Activated naive CD4-positive, alpha-beta T cell treated with anti-CD3 and anti-CD28 coated beads, Interleukin-2, amount 50 U/mL, for 72 hours (primary cell): ENCODE measurements at regions not wholly inside any gene's neighbourhood (a gene's known extent, or its start where the extent isn't known, plus 50 kb on each side); places are given as distances from the start of the nearest gene placed in this dataset.
"Not testable (repeated sequence)": the region's sequence is repeated elsewhere in the genome, so short reads cannot be mapped to it uniquely, and the experiment has no call there.

Experiments used
- ATAC-seq, 2 donors: fragments of 150-1000 bp; cut with Tn5 transposase; 2 replicates each; pipeline ENCODE4 v1.10.0; 2021; ENCODE audit warnings: mild to moderate bottlenecking in 2 of 2, moderate library complexity in 2 of 2
- DNase-seq, 2 donors: peaks; one replicate each; pipeline ENCODE4 v3.0.0; 2021 to 2022; ENCODE audit warnings: low spot score in 2 of 2
- H3K27ac Mint-ChIP-seq, 2 donors: one replicate each; pipeline ENCODE4 v1.8.0; 2022; ENCODE audit warnings: mild to moderate bottlenecking in 2 of 2, mixed read lengths in 2 of 2
- H3K36me3 Mint-ChIP-seq, 2 donors: one replicate each; pipeline ENCODE4 v1.8.0; 2022; ENCODE audit warnings: mixed read lengths in 2 of 2
- H3K9me3 Mint-ChIP-seq, 2 donors: one replicate each; pipeline ENCODE4 v1.8.0; 2022; ENCODE audit warnings: mixed read lengths in 2 of 2

DNA sequence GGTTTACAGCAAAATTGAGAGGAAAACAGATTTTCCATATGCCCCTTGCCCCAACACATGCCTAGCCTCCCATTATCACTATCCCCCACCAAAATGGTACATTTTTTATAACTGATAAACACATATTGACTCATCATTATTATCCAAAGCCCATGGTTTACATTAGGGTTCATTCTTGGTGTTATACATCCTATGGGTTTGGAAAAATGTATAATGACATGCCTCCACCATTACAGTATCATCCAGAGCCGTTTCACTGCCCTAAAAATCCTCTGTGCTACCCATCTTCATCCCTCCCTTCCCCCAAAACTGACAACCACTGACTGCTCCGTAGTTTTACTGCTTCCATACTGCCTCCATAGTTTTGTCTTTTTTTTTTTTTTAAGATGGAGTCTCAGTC is 111.1 kb downstream of the ACTL7B start:
- ATAC-seq (no peak), DNase-seq (no peak)
- H3K36me3 Mint-ChIP-seq: no peaks in the 10 kb centered on the region
- H3K27ac Mint-ChIP-seq: no peak overlapping the region
- H3K9me3 Mint-ChIP-seq: no peaks in the 10 kb centered on the region

DNA sequence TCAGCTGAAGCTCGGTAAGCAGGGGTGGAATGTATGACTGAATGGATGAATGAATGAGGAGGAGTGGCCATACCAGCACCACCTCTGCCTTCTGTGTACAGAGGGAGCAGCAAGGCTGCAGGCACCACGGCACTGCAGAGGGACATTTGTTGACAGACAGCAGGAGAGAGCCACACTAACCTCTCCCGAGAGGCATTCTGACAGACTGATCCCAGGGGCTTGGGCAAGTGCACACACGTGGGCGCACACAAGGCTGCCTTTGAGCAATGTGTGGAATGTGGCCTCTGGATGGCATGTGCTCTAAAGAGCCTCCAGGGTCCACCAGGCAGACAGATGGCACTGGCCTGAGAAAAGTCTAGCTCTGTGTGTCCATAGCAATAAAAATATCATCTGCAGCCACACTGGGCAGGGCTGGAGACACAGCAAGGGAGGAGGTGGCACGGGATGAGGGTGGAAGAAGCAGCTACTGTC is 111.8 kb downstream of the ACTL7B start:
- ATAC-seq (no peak), DNase-seq (no peak)
- Mint-ChIP-seq H3K27ac (no peak overlapping the region), H3K9me3 (no peaks in the 10 kb centered on the region), H3K36me3 (no peaks in the 10 kb centered on the region)

DNA sequence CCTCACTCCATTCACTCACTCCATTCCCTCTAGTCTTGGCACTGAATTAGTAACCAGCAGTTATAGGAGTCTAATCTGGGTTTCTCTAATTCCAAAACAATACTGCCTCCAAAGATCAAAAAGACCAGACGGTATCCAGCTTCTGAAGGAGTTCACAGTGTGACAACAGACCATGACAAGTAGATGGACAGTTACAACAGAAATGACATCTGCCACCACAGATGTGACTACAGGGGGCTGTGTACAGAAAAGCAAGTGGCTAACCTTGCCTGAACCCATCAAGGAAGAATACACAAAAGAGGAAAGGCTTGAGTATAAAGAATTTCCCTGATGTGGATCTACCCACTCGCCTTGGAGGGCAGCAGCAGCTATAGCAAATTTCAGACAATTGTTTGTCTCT is 112.4 kb downstream of the ACTL7B start:
- H3K27ac Mint-ChIP-seq: no peak overlapping the region
- no peaks in the 10 kb centered on the region for H3K36me3 Mint-ChIP-seq
- DNase-seq: no peak
- ATAC-seq: no peak
- H3K9me3 Mint-ChIP-seq: no peaks in the 10 kb centered on the region

DNA sequence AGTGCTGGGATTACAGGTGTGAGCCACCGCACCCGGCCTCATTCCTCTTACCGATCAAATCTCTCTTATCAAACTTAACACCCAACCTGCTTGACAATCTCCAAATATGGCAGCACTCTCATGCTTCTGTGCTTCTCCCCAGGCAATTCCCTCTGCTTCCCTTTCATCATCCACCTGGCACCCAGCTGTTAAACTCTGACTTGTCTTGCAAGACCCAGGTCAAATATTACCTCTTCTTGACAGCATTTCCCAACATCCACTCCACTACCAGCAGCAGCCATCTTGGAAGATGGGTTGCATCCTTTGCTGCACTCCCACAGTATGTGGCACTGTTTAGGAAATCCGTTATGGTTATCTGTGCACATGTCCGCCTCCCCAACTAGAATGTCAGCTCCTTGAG is 113.6 kb downstream of the ACTL7B start:
- no peak for DNase-seq
- H3K27ac Mint-ChIP-seq: no peak overlapping the region
- H3K9me3 Mint-ChIP-seq: no peaks in the 10 kb centered on the region
- no peak for ATAC-seq
- no peaks in the 10 kb centered on the region for H3K36me3 Mint-ChIP-seq

DNA sequence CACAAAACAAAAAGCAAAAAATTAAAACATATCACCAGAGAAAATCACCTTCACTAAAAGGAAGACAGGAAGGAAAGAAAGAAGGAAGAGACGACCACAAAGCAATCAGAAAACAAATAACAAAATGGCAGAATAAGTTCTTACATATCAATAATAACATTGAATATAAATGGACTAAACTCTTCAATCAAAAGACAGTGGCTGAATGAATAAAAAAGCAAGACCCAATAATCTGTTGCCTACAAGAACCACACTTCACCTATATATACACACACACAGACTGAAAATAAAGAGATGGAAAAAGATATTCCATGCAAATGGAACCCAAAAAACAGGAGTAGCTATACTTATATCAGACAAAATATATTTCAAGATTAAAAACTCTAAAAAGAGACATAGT is 124.5 kb downstream of the ACTL7B start:
- H3K9me3 Mint-ChIP-seq: peaks cover 6 to 10% of the 10 kb centered on the region in 2 donors
- H3K36me3 Mint-ChIP-seq, H3K27ac Mint-ChIP-seq, DNase-seq, ATAC-seq: not testable (repeated sequence)

DNA sequence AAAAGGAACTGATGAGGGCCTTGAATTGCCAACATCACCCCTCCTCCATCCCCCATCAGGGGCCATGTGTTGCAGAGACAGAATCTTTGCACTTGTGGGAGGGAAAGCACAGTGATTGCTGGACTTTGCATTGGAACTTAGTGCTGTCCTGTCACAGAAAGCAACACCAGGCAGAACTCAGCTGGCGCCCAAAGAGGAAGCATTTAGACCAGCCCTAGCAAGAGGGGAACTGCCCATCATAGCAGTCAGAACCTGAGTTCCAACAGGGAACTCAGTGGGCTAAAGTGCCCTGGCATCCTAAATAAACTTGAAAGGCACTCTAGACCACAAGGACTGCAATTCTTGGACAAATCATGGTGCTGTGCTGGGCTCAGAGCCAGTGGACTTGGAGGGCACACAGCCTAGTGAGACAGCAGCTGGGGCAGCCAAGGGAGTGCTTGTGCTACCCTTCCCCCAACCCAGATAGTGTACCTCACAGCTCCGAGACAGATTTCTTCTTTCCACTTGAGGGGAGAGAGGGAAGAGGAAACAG is 128.1 kb downstream of the ACTL7B start:
- peaks cover 6 to 10% of the 10 kb centered on the region in 2 donors for H3K9me3 Mint-ChIP-seq
- no peaks in the 10 kb centered on the region for H3K36me3 Mint-ChIP-seq
- no peak for ATAC-seq
- no peak overlapping the region for H3K27ac Mint-ChIP-seq
- DNase-seq: no peak

DNA sequence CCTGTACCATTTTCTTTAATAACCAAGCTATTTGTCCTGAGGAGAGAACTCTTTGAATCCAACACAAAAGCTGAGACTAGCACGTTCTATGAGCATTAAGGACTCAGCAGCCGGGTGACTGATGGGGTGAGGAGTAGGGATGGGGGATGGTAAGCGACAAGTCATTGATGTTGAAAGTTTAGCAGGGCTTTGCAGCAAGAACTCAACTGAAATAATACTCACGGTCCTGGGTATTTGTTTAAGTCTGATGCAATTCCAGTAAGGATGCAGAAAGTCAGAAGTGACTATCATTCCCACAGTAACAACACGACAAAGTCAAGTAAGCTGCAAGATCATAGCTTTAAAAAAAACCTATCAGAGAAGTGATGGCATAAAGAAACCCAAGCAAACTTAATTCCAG is 131.1 kb downstream of the ACTL7B start:
- no peak overlapping the region for H3K27ac Mint-ChIP-seq
- no peaks in the 10 kb centered on the region for H3K36me3 Mint-ChIP-seq
- DNase-seq: no peak
- ATAC-seq: no peak
- H3K9me3 Mint-ChIP-seq: no peaks in the 10 kb centered on the region

DNA sequence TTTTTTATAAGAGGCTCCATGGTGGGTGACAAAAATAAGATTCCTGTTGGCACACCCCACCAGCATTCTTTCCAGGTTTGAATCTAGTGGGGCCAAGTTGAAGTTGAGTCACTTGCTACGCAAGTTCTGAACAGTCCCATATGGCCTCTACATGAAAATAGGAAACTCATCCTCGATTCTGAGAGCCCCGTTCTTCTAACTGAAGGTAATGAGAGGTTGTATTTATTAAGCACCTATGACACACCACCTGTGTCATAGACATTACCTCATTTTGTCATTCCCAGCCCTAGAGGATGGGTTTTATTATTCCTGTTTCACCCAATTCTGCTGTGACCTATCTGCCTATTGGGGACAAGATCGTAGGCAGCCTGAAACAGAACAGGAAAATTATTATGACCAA is 131.7 kb downstream of the ACTL7B start:
- DNase-seq (no peak), ATAC-seq (no peak)
- Mint-ChIP-seq H3K27ac (no peak overlapping the region), H3K36me3 (no peaks in the 10 kb centered on the region), H3K9me3 (no peaks in the 10 kb centered on the region)

DNA sequence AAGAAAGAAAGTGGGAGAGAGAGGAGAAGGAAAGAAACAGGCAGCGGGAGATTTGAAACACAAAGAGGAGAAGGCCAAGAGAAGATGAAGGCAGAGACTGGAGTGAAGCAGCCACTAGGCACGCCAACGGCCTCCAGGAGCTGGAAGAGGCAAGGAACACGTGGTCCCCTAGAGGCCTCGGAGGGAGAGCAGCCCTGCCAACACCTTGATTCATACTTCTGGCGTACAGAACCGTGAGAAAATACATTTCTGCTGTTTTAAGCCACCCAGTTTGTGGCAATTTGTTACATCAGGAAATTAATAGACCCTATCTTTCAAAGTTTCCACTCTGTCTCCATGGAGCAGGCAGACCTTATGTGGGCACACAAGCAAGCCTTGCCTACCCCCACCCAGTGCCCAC is 133.4 kb downstream of the ACTL7B start:
- H3K9me3 Mint-ChIP-seq: no peaks in the 10 kb centered on the region
- no peak for ATAC-seq

DNA sequence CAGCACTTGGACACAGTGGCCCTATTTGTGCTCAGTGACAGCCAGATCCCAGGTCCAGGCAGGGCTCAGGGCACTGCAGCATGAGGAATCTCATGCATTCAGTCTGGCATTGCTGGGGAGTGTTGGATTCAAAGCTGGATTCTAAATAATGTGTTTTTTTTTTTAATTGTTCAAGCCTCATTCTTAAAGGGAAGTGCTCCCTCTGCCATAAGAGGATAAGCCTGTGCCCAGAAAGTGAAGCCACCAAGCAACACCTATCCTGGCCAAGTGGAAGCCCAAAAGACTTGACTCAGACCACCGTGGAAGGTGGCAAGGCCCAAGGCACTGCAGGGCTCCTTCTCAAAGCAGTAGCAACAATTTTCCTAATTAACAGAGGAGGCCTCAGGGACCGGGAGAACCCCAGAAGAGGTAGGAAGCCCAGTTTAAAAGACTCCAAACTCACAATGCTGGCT is 135.6 kb downstream of the ACTL7B start:
- no peak overlapping the region for H3K27ac Mint-ChIP-seq
- peaks cover 0 to 11% of the 10 kb centered on the region in 2 donors for H3K9me3 Mint-ChIP-seq
- DNase-seq (no peak), ATAC-seq (no peak)
- H3K36me3 Mint-ChIP-seq: peaks cover 0 to 12% of the 10 kb centered on the region in 2 donors

More for the DNA sequence above, 133.4 kb downstream of the ACTL7B start:
- no peak for DNase-seq
- Mint-ChIP-seq H3K36me3 (no peaks in the 10 kb centered on the region), H3K27ac (no peak overlapping the region)

DNA sequence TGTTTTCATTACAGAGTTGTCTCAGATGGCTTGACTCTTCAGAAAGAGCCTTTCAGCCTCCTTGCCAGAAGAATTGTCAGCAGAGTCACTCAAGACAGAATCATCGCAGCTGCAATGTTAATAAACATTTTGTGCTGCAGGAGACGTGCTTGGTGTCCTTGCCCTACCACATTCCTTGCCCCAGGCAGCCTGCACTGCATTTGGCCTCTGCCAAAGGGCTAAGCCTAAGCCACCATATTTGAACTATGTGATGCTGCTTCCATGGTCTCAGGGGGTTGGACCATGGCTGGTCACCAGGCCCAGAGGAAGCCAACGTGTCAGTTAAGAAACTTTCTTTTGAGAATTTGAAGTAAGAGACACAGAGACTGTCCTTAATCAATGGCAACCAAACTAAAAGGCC is 145.4 kb downstream of the ACTL7B start:
- ATAC-seq: no peak
- no peak overlapping the region for H3K27ac Mint-ChIP-seq
- no peak for DNase-seq
- H3K9me3 Mint-ChIP-seq: peaks cover 5 to 6% of the 10 kb centered on the region in 2 donors
- peaks cover 1 to 6% of the 10 kb centered on the region in 2 donors for H3K36me3 Mint-ChIP-seq

DNA sequence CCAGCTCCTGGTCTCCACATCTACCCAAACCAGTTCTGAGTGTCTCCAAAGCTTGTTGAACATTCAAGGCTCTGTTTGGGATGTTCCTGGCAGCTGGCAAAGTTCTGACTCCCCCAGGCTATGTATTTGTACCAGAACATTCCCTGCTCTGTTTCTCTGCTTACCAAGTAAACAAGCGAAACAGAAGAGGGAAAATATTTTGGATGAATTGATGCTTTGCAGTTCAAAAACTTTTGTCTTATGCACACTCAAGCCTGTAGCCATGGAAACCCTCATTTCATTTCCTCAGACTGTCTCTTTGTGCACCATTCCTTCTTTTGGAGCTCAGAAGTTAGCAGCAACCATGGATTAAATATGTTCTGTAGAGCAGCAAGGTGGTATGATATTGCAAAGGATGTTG is 145.8 kb downstream of the ACTL7B start:
- ATAC-seq (no peak), DNase-seq (no peak)
- H3K27ac Mint-ChIP-seq: no peak overlapping the region
- peaks cover 0 to 6% of the 10 kb centered on the region in 2 donors for H3K36me3 Mint-ChIP-seq
- H3K9me3 Mint-ChIP-seq: peaks cover 4 to 5% of the 10 kb centered on the region in 2 donors

DNA sequence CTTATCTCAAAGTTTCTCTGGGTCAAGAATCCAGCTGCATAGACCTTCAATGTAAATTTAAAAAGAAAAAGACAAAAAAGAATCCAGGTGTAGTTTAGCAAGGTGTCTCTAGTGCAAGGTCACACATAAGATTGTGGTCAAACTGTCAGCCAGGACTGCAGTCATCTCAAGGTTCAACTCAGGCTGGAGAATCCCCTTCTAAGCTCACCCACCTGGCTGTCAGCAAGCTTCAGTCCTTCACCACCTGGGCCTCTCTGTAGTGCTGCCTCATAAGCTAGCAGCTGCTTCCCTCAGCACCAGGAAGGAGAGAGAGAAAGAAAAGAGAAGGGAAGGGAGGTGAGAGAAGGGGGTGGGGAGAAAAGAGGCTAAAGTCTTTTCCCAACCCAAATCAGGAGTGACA is 146.7 kb downstream of the ACTL7B start:
- DNase-seq: no peak
- Mint-ChIP-seq H3K27ac (no peak overlapping the region), H3K36me3 (peaks cover 0 to 6% of the 10 kb centered on the region in 2 donors), H3K9me3 (peaks cover 4 to 5% of the 10 kb centered on the region in 2 donors)
- ATAC-seq: no peak

DNA sequence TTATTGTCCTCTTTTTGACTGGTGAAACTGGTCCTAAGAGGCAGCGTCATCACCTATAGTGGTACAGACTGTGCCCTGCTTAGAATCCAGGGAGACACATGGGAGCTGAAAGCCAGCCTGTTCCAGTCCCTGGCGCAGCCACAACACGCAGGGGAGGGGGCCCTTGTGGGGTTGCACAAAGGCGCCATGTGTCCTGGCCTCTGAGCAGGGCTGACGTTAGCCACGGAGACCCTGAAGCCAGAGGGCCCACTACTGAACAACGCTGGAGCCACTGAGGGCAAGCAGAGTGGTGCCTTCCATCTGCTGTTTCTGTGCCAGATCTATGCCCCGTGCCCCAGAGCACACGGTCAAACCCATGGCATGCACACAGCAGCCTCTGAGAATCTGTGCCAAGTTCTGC is 147.3 kb downstream of the ACTL7B start:
- Mint-ChIP-seq H3K36me3 (peaks cover 0 to 5% of the 10 kb centered on the region in 2 donors), H3K27ac (no peak overlapping the region), H3K9me3 (peaks cover 4 to 5% of the 10 kb centered on the region in 2 donors)
- no peak for DNase-seq
- no peak for ATAC-seq

DNA sequence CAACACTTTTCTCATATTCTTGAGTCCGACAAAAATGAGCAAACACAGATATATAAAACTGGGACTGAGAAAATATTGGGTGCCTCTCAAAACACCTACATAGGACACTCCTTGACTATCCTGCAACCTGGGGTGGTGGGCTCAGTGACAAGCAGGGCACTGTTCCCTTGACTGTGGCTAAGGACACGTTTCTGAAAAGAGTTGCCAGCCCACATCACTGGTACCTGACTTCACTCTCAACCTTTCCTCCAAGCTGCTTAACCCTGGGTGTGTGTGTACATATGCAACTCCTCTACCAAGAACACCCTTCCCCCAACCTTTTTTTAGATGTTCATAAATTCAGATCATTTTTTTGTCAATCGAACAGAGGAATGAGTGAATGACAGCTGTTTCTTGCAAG is 148.7 kb downstream of the ACTL7B start:
- H3K36me3 Mint-ChIP-seq: no peaks in the 10 kb centered on the region
- DNase-seq (no peak), ATAC-seq (no peak)
- no peak overlapping the region for H3K27ac Mint-ChIP-seq
- peaks cover 0 to 4% of the 10 kb centered on the region in 2 donors for H3K9me3 Mint-ChIP-seq

DNA sequence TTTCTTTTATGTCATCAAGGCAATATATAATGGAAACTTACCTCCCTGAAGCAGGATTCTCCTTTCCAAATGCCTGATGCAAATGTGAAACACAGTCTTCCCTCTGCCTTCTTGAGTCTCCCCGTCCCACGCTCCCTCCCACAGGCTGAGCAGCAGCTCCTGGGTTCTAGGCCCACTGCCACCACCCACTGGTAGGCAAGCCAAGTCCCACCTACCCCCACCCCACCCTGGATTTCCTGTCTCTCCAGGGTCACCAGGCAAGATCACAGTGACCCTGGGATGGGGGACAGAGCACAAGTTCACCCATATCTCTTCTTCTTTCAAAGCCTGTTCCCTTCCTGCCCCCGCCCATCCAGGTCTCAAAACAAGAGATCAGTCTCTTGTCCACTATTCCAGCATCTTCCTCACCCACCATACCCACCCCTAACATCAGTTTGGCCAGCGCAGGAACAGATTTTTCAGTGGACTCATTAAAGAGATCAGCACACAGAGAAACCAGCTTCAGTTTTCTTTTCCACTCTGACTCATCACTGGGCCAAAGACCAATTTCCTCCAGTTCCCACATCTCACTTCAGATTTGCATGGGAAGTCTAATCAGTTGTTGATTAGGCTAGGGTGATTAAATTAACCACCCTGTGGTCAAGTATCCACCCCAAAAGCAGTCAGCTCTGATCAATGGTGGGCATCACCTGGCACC is 151.5 kb downstream of the ACTL7B start:
- ATAC-seq (no peak), DNase-seq (no peak)
- Mint-ChIP-seq H3K9me3 (peaks cover 0 to 4% of the 10 kb centered on the region in 2 donors), H3K27ac (no peak overlapping the region), H3K36me3 (no peaks in the 10 kb centered on the region)

DNA sequence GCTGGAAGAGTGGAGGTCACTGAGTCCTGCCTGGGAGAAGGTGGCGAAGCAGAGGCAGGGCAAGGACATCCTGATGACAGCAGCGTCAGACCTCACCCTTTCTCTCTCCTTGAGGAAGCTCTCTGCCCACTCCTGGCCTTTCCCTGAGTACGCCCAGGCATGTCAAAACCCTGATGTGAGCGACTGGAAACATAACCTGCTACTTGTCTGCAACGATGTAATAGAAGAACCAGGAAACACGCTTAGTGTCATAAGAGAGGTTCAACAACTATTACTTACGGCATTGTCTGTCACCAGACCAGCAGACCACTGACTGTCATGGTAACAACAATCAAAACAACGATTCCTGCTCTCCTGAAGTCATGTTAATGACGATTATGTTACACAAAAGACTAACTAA is 152.4 kb downstream of the ACTL7B start:
- peaks cover 0 to 8% of the 10 kb centered on the region in 2 donors for H3K9me3 Mint-ChIP-seq
- H3K36me3 Mint-ChIP-seq: no peaks in the 10 kb centered on the region
- DNase-seq (no peak), ATAC-seq (no peak)
- H3K27ac Mint-ChIP-seq: no peak overlapping the region

DNA sequence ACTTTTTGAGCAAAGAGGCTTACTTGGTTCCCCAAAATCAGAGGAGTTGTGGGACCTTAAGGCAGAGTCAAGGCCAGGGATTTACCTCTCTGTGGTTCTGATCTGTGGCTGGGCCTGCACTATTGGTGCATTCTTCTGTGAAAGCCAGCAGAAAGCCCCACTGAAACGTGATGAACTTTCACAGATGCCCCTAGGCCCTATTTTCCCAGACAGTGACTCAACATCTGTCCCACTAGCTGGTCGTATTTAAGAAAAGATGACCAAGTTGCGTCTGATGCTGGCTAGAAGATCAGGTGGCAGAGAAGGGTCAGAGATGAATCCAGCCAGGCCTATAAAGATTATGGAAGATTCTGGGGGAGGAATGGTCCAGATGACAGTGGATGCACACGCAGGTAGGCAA is 153.1 kb downstream of the ACTL7B start:
- Mint-ChIP-seq H3K9me3 (peaks cover 0 to 8% of the 10 kb centered on the region in 2 donors), H3K27ac (no peak overlapping the region), H3K36me3 (no peaks in the 10 kb centered on the region)
- DNase-seq (no peak), ATAC-seq (no peak)
